K562 (cell line): ENCODE measurements at regions not wholly inside any gene's neighbourhood (a gene's known extent, or its start where the extent isn't known, plus 50 kb on each side); places are given as distances from the start of the nearest gene placed in this dataset.
A peak's percentile ranks its signal among the peaks of the same experiment; 100 is the strongest.

Experiments
- ATAC-seq: fragments of 200-7000 bp; cut with Tn5 transposase; 3 replicates; pipeline ENCODE4 v1.9.1; 2020; ENCODE audit warnings: moderate library complexity
- BruUV-seq: library from RNA; stranded (reverse); fragments of 400-500 nt; replicated peaks from 2 replicates; lab custom pipeline; 2021; lab: Mats Ljungman, UMichigan
- CTCF ChIA-PET: fragments of 300-600 bp; formaldehyde crosslinking; extraction: SDS; loops from one replicate; lab custom pipeline; 2021; ENCODE audit warnings: low intra/inter-chr PET ratio; lab: Yijun Ruan, JAX
- POLR2A ChIA-PET: fragments of 300-600, 350-650 bp; sonication (Branson Sonifier 250); formaldehyde crosslinking; extraction: SDS; loops from one replicate; lab custom pipeline; 2021; ENCODE audit warnings: antibody characterized with exemption, inconsistent platforms; lab: Yijun Ruan, JAX
- DNase-seq, 4 experiments: peaks; one replicate each; pipeline versions ENCODE4 v3.0.0 to v3.0.0-alpha.2; 2011 to 2018; ENCODE audit warnings: low spot score in 3 of 4, mixed read lengths in 3 of 4; ENCODE audit errors: extremely low read depth in 1 of 4
- FAIRE-seq: peaks from 2 replicates; lab custom pipeline; 2011; peaks lifted over from hg19 to GRCh38; lab: Jason Lieb, UNC
- H2AFZ ChIP-seq: 2 replicates; pipeline ENCODE4 v1.6.0; 2011; ENCODE audit warnings: low read depth, low read length, control low read depth, inconsistent platforms
- H3K27ac ChIP-seq: fragments of 200-600 bp; 3 replicates; pipeline ENCODE4 v1.8.0; 2011; ENCODE audit warnings: low read depth, mild to moderate bottlenecking, control low read depth, inconsistent platforms, low read length, moderate library complexity, mixed read lengths; ENCODE audit errors: extremely low read depth
- H3K27me3 ChIP-seq, 2 experiments: fragments of 300-600 bp in 1 of 2; 2 replicates in 1 of 2; 3 replicates in 1 of 2; pipeline versions ENCODE4 v1.6.0 to v1.8.0; 2011; ENCODE audit warnings: inconsistent platforms in 2 of 2, low read length in 2 of 2, mild to moderate bottlenecking in 1 of 2, mixed read lengths in 1 of 2, moderate library complexity in 1 of 2; ENCODE audit not compliant: control insufficient read depth in 2 of 2, insufficient read depth in 2 of 2
- H3K36me3 ChIP-seq: fragments of 300-600 bp; 3 replicates; pipeline ENCODE4 v1.8.0; 2011; ENCODE audit warnings: mild to moderate bottlenecking, low read length, inconsistent platforms; ENCODE audit not compliant: control insufficient read depth, insufficient read depth
- H3K4me1 ChIP-seq, 2 experiments: fragments of 200-600 bp in 1 of 2; replicated peaks in 1 of 2; 2 replicates in 1 of 2; 3 replicates in 1 of 2; pipeline versions ENCODE4 v1.5.1 to v1.8.0; 2011; ENCODE audit warnings: inconsistent platforms in 2 of 2, low read length in 2 of 2, mild to moderate bottlenecking in 1 of 2, mixed read lengths in 1 of 2, moderate library complexity in 1 of 2; ENCODE audit not compliant: control insufficient read depth in 2 of 2, insufficient read depth in 2 of 2
- H3K4me2 ChIP-seq: 2 replicates; pipeline ENCODE4 v1.6.1; 2011; ENCODE audit warnings: low read length, control low read depth, inconsistent platforms, mixed read lengths; ENCODE audit not compliant: insufficient read depth
- H3K4me3 ChIP-seq: fragments of 200-600 bp; sonication (generic), shearing (Covaris generic); 2 replicates; pipeline ENCODE4 v1.5.1; 2016; ENCODE audit warnings: control low read depth, inconsistent platforms
- H3K79me2 ChIP-seq: fragments of 200-600 bp; 3 replicates; pipeline ENCODE4 v1.8.0; 2011; ENCODE audit warnings: low read length, inconsistent platforms; ENCODE audit not compliant: control insufficient read depth, insufficient read depth
- H3K9ac ChIP-seq, 2 experiments: 2 replicates each; pipeline versions ENCODE4 v1.6.0 to v1.6.1; 2011; ENCODE audit warnings: low read depth in 2 of 2, low read length in 2 of 2, control low read depth in 1 of 2, inconsistent platforms in 1 of 2, mild to moderate bottlenecking in 1 of 2, mixed read lengths in 1 of 2; ENCODE audit not compliant: insufficient read depth in 1 of 2
- H3K9me1 ChIP-seq: one replicate; pipeline ENCODE4 v1.6.0; 2011; ENCODE audit warnings: inconsistent platforms, mild to moderate bottlenecking, low read length, moderate library complexity; ENCODE audit not compliant: control insufficient read depth, insufficient read depth
- H3K9me3 ChIP-seq: replicated peaks from 2 replicates; pipeline ENCODE4 v1.5.1; 2011; ENCODE audit warnings: low read depth, low read length, inconsistent platforms; ENCODE audit not compliant: control insufficient read depth, insufficient read depth
- H4K20me1 ChIP-seq: replicated peaks from 2 replicates; pipeline ENCODE4 v1.6.1; 2011; ENCODE audit warnings: low read length, inconsistent platforms, mixed read lengths; ENCODE audit not compliant: control insufficient read depth, insufficient read depth
- CBX2 ChIP-seq: fragments of 200-600 bp; sonication (generic); IDR thresholded peaks from one replicate; pipeline ENCODE4 v1.6.1; 2012; ENCODE audit warnings: mild to moderate bottlenecking, low read length, inconsistent platforms; ENCODE audit not compliant: insufficient read depth, poor library complexity, severe bottlenecking
- CBX3 ChIP-seq, 2 experiments: IDR thresholded peaks; 1 replicate in 1 of 2; 2 replicates in 1 of 2; pipeline ENCODE4 v1.6.1; 2012; ENCODE audit warnings: inconsistent platforms in 2 of 2, low read length in 2 of 2, borderline replicate concordance in 1 of 2, control low read depth in 1 of 2
- CBX8 ChIP-seq: fragments of 200-600 bp; sonication (generic); IDR thresholded peaks from 2 replicates; pipeline ENCODE4 v1.6.1; 2012; ENCODE audit warnings: borderline replicate concordance, mixed run types, low read depth, mild to moderate bottlenecking, moderate library complexity, mixed read lengths, low read length, control low read depth, inconsistent platforms; ENCODE audit not compliant: poor library complexity, severe bottlenecking; ENCODE audit errors: extremely low read depth
- EP400 ChIP-seq: fragments of 450-650 bp; IDR thresholded peaks from 2 replicates; pipeline ENCODE4 v1.6.1; 2017; ENCODE audit warnings: antibody characterized with exemption, mild to moderate bottlenecking, moderate library complexity
- GATAD2A ChIP-seq: fragments of 450-650 bp; IDR thresholded peaks from 2 replicates; pipeline ENCODE4 v1.6.1; 2017
- MCM7 ChIP-seq, 2 experiments: fragments of 450-650 bp; IDR thresholded peaks; 2 replicates each; pipeline ENCODE4 v1.6.1; 2016 to 2018
- PPARD ChIP-seq: fragments of 250-450 bp; sonication (Bioruptor Pico); IDR thresholded peaks from 2 replicates; pipeline ENCODE4 v1.8.0; 2022; ENCODE audit warnings: inconsistent platforms, mild to moderate bottlenecking, moderate library complexity
- SMAD4 ChIP-seq: fragments of 250-450 bp; sonication (Bioruptor Pico); conservative IDR thresholded peaks from 2 replicates; pipeline ENCODE4 v1.8.0; 2021; ENCODE audit warnings: inconsistent platforms, mild to moderate bottlenecking, moderate library complexity
- WGBS: fragments of 100-300 bp; shearing (Covaris generic); methylation state at CpG from one replicate; pipeline ENCODE4 v1.1.6; 2016; ENCODE audit warnings: low coverage, mixed read lengths; ENCODE audit not compliant: insufficient coverage; ENCODE audit errors: missing lambda C conversion rate; 5-methylcytosine and 5-hydroxymethylcytosine counted together
- in situ Hi-C: fragments of 300-500 bp; cut with MboI; formaldehyde crosslinking; loops from 4 replicates; pipeline ENCODE4 v1.15.0; 2018; ENCODE audit warnings: inconsistent platforms, mixed read lengths
- intact Hi-C: fragments of 100-400 bp; cut with micrococcal nuclease; formaldehyde crosslinking; loops from 2 replicates; pipeline ENCODE4 v1.14.2; 2022
- TF ChIP-seq, protein P1 (sequence below): IDR thresholded peaks from 2 replicates; pipeline ENCODE4 v1.6.1; 2016; ENCODE audit warnings: missing genetic modification characterization, missing compliant biosample characterization

DNA sequence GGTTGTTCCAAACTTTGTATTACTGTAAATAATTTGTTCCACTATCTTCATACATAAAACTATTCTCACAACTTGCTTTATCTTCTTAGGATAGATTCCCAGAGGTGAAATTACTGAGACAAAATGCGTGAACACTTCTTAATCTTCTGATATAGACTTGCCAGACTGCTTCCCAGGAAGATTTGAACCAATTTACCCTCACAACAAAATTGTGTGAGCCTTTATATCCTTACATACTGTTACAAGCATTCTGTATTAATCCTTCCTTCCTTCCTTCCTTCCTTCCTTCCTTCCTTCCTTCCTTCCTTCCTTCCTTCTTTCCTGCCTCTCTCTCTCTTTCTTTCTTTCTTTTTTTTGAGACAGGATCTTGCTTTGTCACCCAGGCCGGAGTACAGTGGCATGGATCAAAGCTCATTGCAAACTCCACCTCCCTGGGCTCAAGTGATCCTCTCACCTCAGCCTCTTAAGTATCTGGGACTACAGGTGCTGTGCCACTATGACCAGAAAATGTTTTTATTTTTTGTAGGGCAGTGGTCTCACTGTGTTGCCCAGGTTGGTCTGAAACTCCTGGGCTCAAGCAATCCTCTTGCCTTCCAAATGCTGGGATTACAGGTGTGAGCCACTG lies 57.1 kb upstream of the SSR3 start:
- H3K79me2 ChIP-seq, result no peaks in the 10 kb centered on the region
- intact Hi-C loops (no loop called here), in situ Hi-C loops (no loop called here)
- H3K4me2 ChIP-seq, result no peak overlapping the region
- TF ChIP-seq SMAD4 (CRISPR knock-in tag) (no peak), GATAD2A (peak; percentile 37; the same call in 1 of the 2 replicates), CBX8 (no peak), PPARD (CRISPR knock-in tag) (no peak), CBX2 (no peak), MCM7 (IDR thresholded peaks at IDR 0.05) (no peak), CBX3 (IDR thresholded peaks at IDR 0.05; ENCODE audit: borderline replicate concordance in 1 of 2, low read length in 2 of 2) (no peak), EP400 (0 out of 2 replicates have a peak, but pooled peaks have one; percentile 10)
- TF ChIP-seq, protein P1, sequence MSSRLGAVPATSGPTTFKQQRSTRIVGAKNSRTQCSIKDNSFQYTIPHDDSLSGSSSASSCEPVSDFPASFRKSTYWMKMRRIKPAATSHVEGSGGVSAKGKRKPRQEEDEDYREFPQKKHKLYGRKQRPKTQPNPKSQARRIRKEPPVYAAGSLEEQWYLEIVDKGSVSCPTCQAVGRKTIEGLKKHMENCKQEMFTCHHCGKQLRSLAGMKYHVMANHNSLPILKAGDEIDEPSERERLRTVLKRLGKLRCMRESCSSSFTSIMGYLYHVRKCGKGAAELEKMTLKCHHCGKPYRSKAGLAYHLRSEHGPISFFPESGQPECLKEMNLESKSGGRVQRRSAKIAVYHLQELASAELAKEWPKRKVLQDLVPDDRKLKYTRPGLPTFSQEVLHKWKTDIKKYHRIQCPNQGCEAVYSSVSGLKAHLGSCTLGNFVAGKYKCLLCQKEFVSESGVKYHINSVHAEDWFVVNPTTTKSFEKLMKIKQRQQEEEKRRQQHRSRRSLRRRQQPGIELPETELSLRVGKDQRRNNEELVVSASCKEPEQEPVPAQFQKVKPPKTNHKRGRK (tag), result peak; percentile 57
- H2AFZ ChIP-seq, result peak overlapping the region; percentile 79
- no TSS peak for BruUV-seq
- H3K4me1 ChIP-seq, result peaks cover 0 to 5% of the 10 kb centered on the region in 2 experiments; a peak in 1 of 5 replicates
- ATAC-seq (0 out of 3 replicates have a peak, but pooled peaks have one; percentile 12), FAIRE-seq (no peak), DNase-seq (no peak)
- no peaks in the 10 kb centered on the region for H3K9me3 ChIP-seq
- CTCF ChIA-PET, result no interaction called here
- WGBS, result 23% methylated on average over 2 of the region's 2 CpGs
- H3K4me3 ChIP-seq, result no peak overlapping the region
- H3K27ac ChIP-seq, result no peak overlapping the region
- no peaks in the 10 kb centered on the region for H3K36me3 ChIP-seq
- no peaks in the 10 kb centered on the region for H4K20me1 ChIP-seq
- H3K9me1 ChIP-seq, result no peaks in the 10 kb centered on the region
- no peaks in the 10 kb centered on the region for H3K27me3 ChIP-seq
- POLR2A ChIA-PET, result interaction anchor here (1.0 kb wide), 1 partner anchor 35 kb away, joined by 3 read pairs; no protein-coding TSS in a partner anchor
- no peak overlapping the region for H3K9ac ChIP-seq
